ENCODE measurements at regions not wholly inside any gene's neighbourhood (a gene's known extent, or its start where the extent isn't known, plus 50 kb on each side); places are given as distances from the start of the nearest gene placed in this dataset.

DNA sequence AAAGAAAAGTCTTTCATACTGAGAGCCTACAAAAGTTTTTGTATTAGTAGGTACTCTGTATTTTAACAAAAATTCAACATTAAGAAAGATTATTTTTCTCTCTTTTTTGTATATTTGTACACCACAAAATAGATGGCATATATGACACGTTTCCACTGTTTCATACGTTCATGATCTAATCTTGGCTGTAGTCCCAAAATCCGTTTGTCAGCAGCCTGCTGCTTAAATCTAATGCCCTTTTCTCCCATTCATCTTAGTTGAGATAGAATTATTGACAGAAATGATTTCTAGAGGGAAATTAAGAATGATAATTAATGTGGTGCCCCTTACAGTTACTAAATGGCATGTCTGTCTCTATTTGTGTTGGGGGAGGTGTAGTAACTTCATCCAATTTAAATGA is 140.7 kb upstream of the NOVA1 start:
- 54 to 65% methylated on average over 3 of the region's 3 CpGs for WGBS, 2 donors

DNA sequence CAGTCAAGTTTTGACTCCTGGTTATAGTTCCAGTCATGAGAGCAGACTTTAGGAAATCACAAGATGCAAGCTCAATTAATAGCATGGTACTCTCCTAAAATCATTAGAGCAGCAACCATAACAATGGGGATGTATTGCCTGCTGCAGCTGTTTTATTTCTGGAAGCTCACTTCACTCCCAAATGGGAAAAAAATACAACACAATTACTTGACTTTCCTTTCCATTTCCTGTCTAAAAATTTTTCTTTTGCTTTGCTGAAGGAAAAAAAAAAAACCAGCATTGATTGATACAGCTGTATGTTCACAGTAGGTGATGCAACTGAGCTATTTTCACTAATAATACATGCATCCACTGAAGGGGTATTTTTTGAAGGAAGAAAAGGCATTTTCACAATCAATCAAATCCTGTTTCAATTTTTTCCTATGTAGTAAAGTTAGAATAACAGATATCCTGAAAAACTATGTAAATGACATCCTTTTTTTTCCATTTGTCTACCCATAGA is 143.9 kb upstream of the NOVA1 start:
- Histone ChIP-seq H3K27me3 (no peaks in the 10 kb centered on the region), H3K4me1 (no peaks in the 10 kb centered on the region), H3K36me3 (no peaks in the 10 kb centered on the region), H3K27ac (no peak overlapping the region), H3K9me3 (no peaks in the 10 kb centered on the region), H3K4me3 (replicated peaks in 1 of 3) (no peak overlapping the region)
- no peak for TF ChIP-seq POLR2A (IDR thresholded peaks at IDR 0.05)
- TF ChIP-seq, protein P1, sequence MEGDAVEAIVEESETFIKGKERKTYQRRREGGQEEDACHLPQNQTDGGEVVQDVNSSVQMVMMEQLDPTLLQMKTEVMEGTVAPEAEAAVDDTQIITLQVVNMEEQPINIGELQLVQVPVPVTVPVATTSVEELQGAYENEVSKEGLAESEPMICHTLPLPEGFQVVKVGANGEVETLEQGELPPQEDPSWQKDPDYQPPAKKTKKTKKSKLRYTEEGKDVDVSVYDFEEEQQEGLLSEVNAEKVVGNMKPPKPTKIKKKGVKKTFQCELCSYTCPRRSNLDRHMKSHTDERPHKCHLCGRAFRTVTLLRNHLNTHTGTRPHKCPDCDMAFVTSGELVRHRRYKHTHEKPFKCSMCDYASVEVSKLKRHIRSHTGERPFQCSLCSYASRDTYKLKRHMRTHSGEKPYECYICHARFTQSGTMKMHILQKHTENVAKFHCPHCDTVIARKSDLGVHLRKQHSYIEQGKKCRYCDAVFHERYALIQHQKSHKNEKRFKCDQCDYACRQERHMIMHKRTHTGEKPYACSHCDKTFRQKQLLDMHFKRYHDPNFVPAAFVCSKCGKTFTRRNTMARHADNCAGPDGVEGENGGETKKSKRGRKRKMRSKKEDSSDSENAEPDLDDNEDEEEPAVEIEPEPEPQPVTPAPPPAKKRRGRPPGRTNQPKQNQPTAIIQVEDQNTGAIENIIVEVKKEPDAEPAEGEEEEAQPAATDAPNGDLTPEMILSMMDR (IDR thresholded peaks at IDR 0.05), result no peak
- no peak for DNase-seq
- intact Hi-C loops (cut with DNase I), result no loop called here

More for the DNA sequence above, 140.7 kb upstream of the NOVA1 start:
- no peak overlapping the region for H3K4me3 ChIP-seq (replicated peaks in 1 of 3)
- TF ChIP-seq, protein P1 (IDR thresholded peaks at IDR 0.05), result no peak
- TF ChIP-seq POLR2A (IDR thresholded peaks at IDR 0.05), result no peak
- no peak overlapping the region for H3K27ac ChIP-seq
- DNase-seq, result no peak
- no peaks in the 10 kb centered on the region for H3K4me1 ChIP-seq
- no peaks in the 10 kb centered on the region for H3K27me3 ChIP-seq
- intact Hi-C loops (cut with DNase I), result no loop called here
- H3K9me3 ChIP-seq, result no peaks in the 10 kb centered on the region
- H3K36me3 ChIP-seq, result no peaks in the 10 kb centered on the region

DNA sequence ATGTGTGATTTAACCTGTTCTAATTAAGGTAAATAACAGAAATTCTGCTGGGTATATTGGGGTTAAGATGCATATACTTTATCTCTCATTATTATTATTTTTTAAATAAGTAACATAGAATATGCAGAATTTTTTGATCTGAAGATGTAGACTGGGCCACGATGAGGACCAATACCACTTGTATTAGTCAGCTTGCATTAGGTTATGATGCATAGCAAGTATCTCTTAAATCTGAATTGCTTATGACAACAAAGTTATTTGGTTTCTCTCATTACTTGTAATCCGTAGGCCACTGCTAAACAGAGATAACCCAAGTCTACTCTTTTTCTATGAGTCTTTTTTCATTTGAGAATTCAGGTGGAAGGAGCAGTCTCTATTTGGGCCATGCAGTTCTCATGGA is 145.5 kb upstream of the NOVA1 start:
- 84 to 91% methylated on average over 2 of the region's 2 CpGs for WGBS, 2 donors
- no peak for TF ChIP-seq POLR2A (IDR thresholded peaks at IDR 0.05)
- TF ChIP-seq, protein P1 (IDR thresholded peaks at IDR 0.05), result no peak
- H3K27me3 ChIP-seq, result no peaks in the 10 kb centered on the region
- no peaks in the 10 kb centered on the region for H3K36me3 ChIP-seq
- H3K9me3 ChIP-seq, result no peaks in the 10 kb centered on the region
- intact Hi-C loops (cut with DNase I), result no loop called here
- no peak overlapping the region for H3K4me3 ChIP-seq (replicated peaks in 1 of 3)
- no peak overlapping the region for H3K27ac ChIP-seq
- DNase-seq, result no peak
- H3K4me1 ChIP-seq, result no peaks in the 10 kb centered on the region

DNA sequence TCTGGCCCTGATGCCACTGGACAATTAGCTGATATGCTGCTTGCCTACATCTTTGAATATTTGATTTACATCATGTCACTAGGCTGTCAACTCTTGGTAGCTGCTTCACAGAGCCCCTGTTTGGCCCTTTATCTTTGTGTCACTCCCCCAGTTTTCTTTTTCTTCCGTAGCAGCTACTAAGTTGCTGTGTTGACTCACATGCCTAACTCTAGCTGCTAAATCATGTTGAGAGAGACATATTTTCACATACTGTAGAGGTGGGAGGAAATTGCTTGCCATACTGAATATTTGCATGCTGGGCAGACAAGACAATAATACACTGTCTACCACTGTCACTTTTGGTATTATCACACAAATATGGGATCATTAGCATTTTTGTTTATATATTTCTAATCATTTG is 147.1 kb upstream of the NOVA1 start:
- WGBS, 2 donors, result 65 to 66% methylated on average over 1 of the region's 1 CpG
- TF ChIP-seq POLR2A (IDR thresholded peaks at IDR 0.05), result no peak
- TF ChIP-seq, protein P1 (IDR thresholded peaks at IDR 0.05), result no peak

DNA sequence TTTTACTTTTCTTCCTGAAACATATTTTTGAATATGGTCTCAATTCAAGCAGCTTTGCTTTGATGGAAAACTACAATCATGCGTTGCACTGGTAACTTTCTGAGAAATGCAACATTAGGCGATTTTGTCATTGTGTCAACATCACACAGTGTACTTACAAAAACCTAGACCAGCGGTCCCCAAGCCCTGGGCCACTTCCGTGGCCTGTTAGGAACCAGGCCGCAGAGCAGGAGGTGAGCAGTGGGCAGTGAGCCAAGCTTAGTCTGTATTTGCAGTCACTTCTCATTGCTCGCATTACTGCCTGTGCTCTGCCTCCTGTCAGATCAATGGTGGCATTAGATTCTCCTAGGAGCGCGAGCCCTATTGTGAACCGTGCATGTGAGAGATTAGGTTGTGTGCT is 163.7 kb upstream of the NOVA1 start:
- 73 to 77% methylated on average over 9 of the region's 9 CpGs for whole genome bisulfite sequencing, 2 donors
- TF ChIP-seq POLR2A (IDR thresholded peaks at IDR 0.05), result no peak
- TF ChIP-seq, protein P1 (IDR thresholded peaks at IDR 0.05), result no peak
- H3K9me3 ChIP-seq, result no peaks in the 10 kb centered on the region
- no peaks in the 10 kb centered on the region for H3K27me3 ChIP-seq
- H3K36me3 ChIP-seq, result no peaks in the 10 kb centered on the region
- peak in 1 of 2 donors; percentile 3 for DNase-seq
- no peak overlapping the region for H3K27ac ChIP-seq
- intact Hi-C loops (cut with DNase I), result no loop called here
- H3K4me3 ChIP-seq (replicated peaks in 1 of 3), result no peak overlapping the region
- H3K4me1 ChIP-seq, result no peaks in the 10 kb centered on the region

More for the DNA sequence above, 147.1 kb upstream of the NOVA1 start:
- no peak for DNase-seq
- H3K27ac ChIP-seq, result no peak overlapping the region
- no peaks in the 10 kb centered on the region for H3K4me1 ChIP-seq
- H3K9me3 ChIP-seq, result no peaks in the 10 kb centered on the region
- H3K36me3 ChIP-seq, result no peaks in the 10 kb centered on the region
- intact Hi-C loops (cut with DNase I), result no loop called here
- no peak overlapping the region for H3K4me3 ChIP-seq (replicated peaks in 1 of 3)
- H3K27me3 ChIP-seq, result no peaks in the 10 kb centered on the region

Measured in thyroid gland (tissue), 4 donors.